ENCODE measurements at regions not wholly inside any gene's neighbourhood (a gene's known extent, or its start where the extent isn't known, plus 50 kb on each side); places are given as distances from the start of the nearest gene placed in this dataset.
"Not testable (repeated sequence)": the region's sequence is repeated elsewhere in the genome, so short reads cannot be mapped to it uniquely, and the experiment has no call there.

- TF ChIP-seq CTCF, POLR2A (IDR thresholded peaks at IDR 0.05): not testable (repeated sequence)
Observed at GRCh38 chr9:42792725-42793124, 609.3 kb downstream of the SPATA31A6 start.
